K562 (cell line): ENCODE measurements at regions not wholly inside any gene's neighbourhood (a gene's known extent, or its start where the extent isn't known, plus 50 kb on each side); places are given as distances from the start of the nearest gene placed in this dataset.

ENCODE experiments used
- BRF1 ChIP-seq: IDR thresholded peaks from 3 replicates; pipeline ENCODE4 v1.6.1; 2011; ENCODE audit warnings: borderline replicate concordance, mild to moderate bottlenecking; ENCODE audit not compliant: insufficient read length; ENCODE audit errors: extremely low read depth
- CBFB ChIP-seq: sonication (generic); formaldehyde crosslinking; IDR thresholded peaks from 2 replicates; pipeline ENCODE4 v1.4.0; 2020; ENCODE audit warnings: mild to moderate bottlenecking, missing genetic modification reagents
- COPS2 ChIP-seq: fragments of 450-650 bp; conservative IDR thresholded peaks from 2 replicates; pipeline ENCODE4 v1.6.1; 2016; ENCODE audit warnings: mild to moderate bottlenecking, moderate library complexity
- ESRRB ChIP-seq: fragments of 250-450 bp; sonication (Bioruptor Pico); IDR thresholded peaks from 2 replicates; pipeline ENCODE4 v1.5.0; 2020; ENCODE audit warnings: mild to moderate bottlenecking, moderate library complexity, borderline replicate concordance
- ETV5 ChIP-seq: sonication (generic); formaldehyde crosslinking; IDR thresholded peaks from 2 replicates; pipeline ENCODE4 v1.4.0; 2020; ENCODE audit warnings: low read depth, mild to moderate bottlenecking, missing genetic modification reagents
- GABPB2 ChIP-seq: fragments of 250-450 bp; sonication (Bioruptor Pico); conservative IDR thresholded peaks from 2 replicates; pipeline ENCODE4 v1.5.1; 2021; ENCODE audit warnings: mild to moderate bottlenecking
- ID3 ChIP-seq, 2 experiments: fragments of 250-450 bp in 1 of 2; fragments of 450-650 bp in 1 of 2; sonication (Bioruptor Pico) in 1 of 2; IDR thresholded peaks; 2 replicates each; pipeline versions ENCODE4 v1.6.1 to v1.8.0; 2016 to 2021; ENCODE audit warnings: mild to moderate bottlenecking in 2 of 2, moderate library complexity in 2 of 2, missing compliant biosample characterization in 1 of 2, missing genetic modification characterization in 1 of 2
- KDM2B ChIP-seq: fragments of 250-450 bp; sonication (Bioruptor Pico); IDR thresholded peaks from 2 replicates; pipeline ENCODE4 v1.8.0; 2021; ENCODE audit warnings: mild to moderate bottlenecking, moderate library complexity
- PHB ChIP-seq: fragments of 250-450 bp; sonication (Bioruptor Pico); IDR thresholded peaks from 2 replicates; pipeline ENCODE4 v1.5.0; 2021
- PHTF2 ChIP-seq: fragments of 250-450 bp; sonication (Bioruptor Pico); IDR thresholded peaks from 2 replicates; pipeline ENCODE4 v1.5.0; 2021; ENCODE audit warnings: mild to moderate bottlenecking
- RBM15 ChIP-seq: fragments of 200-400 bp; formaldehyde crosslinking; IDR thresholded peaks from 2 replicates; pipeline ENCODE4 v1.6.1; 2018; ENCODE audit warnings: mild to moderate bottlenecking, low read length, moderate library complexity; ENCODE audit not compliant: insufficient read depth
- TGIF2 ChIP-seq: sonication (generic); formaldehyde crosslinking; IDR thresholded peaks from 2 replicates; pipeline ENCODE4 v1.8.1; 2022; ENCODE audit warnings: mild to moderate bottlenecking, missing genetic modification reagents, moderate library complexity
- THRAP3 ChIP-seq: fragments of 450-650 bp; IDR thresholded peaks from 2 replicates; pipeline ENCODE4 v1.6.1; 2016; ENCODE audit warnings: mild to moderate bottlenecking, inconsistent platforms, borderline replicate concordance
- TRIM24 ChIP-seq, 2 experiments: fragments of 450-650 bp; IDR thresholded peaks; 2 replicates each; pipeline ENCODE4 v1.6.1; 2016
- ZNF165 ChIP-seq: fragments of 250-450 bp; sonication (Bioruptor Pico); IDR thresholded peaks from 2 replicates; pipeline ENCODE4 v1.4.0; 2020; ENCODE audit warnings: borderline replicate concordance
- ZNF76 ChIP-seq: fragments of 250-450 bp; sonication (Bioruptor Pico); IDR thresholded peaks from 2 replicates; pipeline ENCODE4 v1.4.0; 2020; ENCODE audit warnings: mild to moderate bottlenecking, moderate library complexity, borderline replicate concordance
- TF ChIP-seq, protein P1 (sequence below): fragments of 250-450 bp; sonication (Bioruptor Pico); IDR thresholded peaks from 2 replicates; pipeline ENCODE4 v1.4.0; 2020; ENCODE audit warnings: mild to moderate bottlenecking, moderate library complexity
- TF ChIP-seq, protein P2 (sequence below): fragments of 150-350 bp; conservative IDR thresholded peaks from 2 replicates; pipeline ENCODE4 v1.6.1; 2014; ENCODE audit warnings: low read length

- no peak for TF ChIP-seq ID3 (CRISPR knock-in tag; IDR thresholded peaks at IDR 0.05)
- TF ChIP-seq ID3 (tag; IDR thresholded peaks at IDR 0.05), result peak; percentile 83
- no peak for TF ChIP-seq ESRRB (CRISPR knock-in tag)
- TF ChIP-seq PHTF2, result no peak
- TF ChIP-seq, protein P1, sequence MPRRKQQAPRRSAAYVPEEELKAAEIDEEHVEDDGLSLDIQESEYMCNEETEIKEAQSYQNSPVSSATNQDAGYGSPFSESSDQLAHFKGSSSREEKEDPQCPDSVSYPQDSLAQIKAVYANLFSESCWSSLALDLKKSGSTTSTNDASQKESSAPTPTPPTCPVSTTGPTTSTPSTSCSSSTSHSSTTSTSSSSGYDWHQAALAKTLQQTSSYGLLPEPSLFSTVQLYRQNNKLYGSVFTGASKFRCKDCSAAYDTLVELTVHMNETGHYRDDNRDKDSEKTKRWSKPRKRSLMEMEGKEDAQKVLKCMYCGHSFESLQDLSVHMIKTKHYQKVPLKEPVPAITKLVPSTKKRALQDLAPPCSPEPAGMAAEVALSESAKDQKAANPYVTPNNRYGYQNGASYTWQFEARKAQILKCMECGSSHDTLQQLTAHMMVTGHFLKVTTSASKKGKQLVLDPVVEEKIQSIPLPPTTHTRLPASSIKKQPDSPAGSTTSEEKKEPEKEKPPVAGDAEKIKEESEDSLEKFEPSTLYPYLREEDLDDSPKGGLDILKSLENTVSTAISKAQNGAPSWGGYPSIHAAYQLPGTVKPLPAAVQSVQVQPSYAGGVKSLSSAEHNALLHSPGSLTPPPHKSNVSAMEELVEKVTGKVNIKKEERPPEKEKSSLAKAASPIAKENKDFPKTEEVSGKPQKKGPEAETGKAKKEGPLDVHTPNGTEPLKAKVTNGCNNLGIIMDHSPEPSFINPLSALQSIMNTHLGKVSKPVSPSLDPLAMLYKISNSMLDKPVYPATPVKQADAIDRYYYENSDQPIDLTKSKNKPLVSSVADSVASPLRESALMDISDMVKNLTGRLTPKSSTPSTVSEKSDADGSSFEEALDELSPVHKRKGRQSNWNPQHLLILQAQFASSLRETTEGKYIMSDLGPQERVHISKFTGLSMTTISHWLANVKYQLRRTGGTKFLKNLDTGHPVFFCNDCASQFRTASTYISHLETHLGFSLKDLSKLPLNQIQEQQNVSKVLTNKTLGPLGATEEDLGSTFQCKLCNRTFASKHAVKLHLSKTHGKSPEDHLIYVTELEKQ (CRISPR knock-in tag), result no peak
- no peak for TF ChIP-seq GABPB2 (CRISPR knock-in tag)
- no peak for TF ChIP-seq TGIF2 (CRISPR knock-in tag)
- TF ChIP-seq TRIM24 (IDR thresholded peaks at IDR 0.05), result 0 out of 4 replicates have a peak, but pooled peaks of 1 of the 2 experiments have one; percentile 34
- no peak for TF ChIP-seq PHB (CRISPR knock-in tag)
- no peak for TF ChIP-seq COPS2
- no peak for TF ChIP-seq RBM15
- no peak for TF ChIP-seq KDM2B (CRISPR knock-in tag)
- TF ChIP-seq, protein P2, sequence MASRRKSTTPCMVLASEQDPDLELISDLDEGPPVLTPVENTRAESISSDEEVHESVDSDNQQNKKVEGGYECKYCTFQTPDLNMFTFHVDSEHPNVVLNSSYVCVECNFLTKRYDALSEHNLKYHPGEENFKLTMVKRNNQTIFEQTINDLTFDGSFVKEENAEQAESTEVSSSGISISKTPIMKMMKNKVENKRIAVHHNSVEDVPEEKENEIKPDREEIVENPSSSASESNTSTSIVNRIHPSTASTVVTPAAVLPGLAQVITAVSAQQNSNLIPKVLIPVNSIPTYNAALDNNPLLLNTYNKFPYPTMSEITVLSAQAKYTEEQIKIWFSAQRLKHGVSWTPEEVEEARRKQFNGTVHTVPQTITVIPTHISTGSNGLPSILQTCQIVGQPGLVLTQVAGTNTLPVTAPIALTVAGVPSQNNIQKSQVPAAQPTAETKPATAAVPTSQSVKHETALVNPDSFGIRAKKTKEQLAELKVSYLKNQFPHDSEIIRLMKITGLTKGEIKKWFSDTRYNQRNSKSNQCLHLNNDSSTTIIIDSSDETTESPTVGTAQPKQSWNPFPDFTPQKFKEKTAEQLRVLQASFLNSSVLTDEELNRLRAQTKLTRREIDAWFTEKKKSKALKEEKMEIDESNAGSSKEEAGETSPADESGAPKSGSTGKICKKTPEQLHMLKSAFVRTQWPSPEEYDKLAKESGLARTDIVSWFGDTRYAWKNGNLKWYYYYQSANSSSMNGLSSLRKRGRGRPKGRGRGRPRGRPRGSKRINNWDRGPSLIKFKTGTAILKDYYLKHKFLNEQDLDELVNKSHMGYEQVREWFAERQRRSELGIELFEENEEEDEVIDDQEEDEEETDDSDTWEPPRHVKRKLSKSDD, result no peak
- TF ChIP-seq ETV5 (CRISPR knock-in tag), result no peak
- TF ChIP-seq THRAP3, result no peak
- TF ChIP-seq CBFB (CRISPR knock-in tag), result no peak
- TF ChIP-seq ZNF76 (CRISPR knock-in tag), result no peak
- no peak for TF ChIP-seq BRF1
- no peak for TF ChIP-seq ZNF165
These were observed 79.4 kb downstream of the MARCHF4 start (continued) for GRCh38 chr2:216292886-216293301.
